Retina (tissue), 1 donor: ENCODE measurements at regions not wholly inside any gene's neighbourhood (a gene's known extent, or its start where the extent isn't known, plus 50 kb on each side); places are given as distances from the start of the nearest gene placed in this dataset.
"Not testable (repeated sequence)": the region's sequence is repeated elsewhere in the genome, so short reads cannot be mapped to it uniquely, and the experiment has no call there.

Experiments
- DNase-seq: peaks from one replicate; pipeline ENCODE4 v3.0.0-alpha.2; 2016

DNA sequence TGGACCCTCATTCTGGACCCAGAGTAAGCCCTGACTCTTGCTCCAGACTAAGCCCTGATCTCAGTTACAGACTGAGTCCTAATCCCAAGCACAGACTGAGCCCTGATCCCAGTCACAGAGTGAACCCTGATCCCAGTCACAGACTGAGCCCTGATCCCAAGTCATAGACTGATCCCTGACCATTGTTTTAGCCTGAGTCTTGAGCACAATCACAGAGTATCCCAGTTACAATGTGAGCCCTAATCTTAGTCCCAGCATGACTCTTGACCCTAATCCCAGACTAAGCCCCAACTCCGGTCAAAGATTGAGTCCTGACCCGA lies 240.6 kb downstream of the RBM19 start:
- no peak for DNase-seq

DNA sequence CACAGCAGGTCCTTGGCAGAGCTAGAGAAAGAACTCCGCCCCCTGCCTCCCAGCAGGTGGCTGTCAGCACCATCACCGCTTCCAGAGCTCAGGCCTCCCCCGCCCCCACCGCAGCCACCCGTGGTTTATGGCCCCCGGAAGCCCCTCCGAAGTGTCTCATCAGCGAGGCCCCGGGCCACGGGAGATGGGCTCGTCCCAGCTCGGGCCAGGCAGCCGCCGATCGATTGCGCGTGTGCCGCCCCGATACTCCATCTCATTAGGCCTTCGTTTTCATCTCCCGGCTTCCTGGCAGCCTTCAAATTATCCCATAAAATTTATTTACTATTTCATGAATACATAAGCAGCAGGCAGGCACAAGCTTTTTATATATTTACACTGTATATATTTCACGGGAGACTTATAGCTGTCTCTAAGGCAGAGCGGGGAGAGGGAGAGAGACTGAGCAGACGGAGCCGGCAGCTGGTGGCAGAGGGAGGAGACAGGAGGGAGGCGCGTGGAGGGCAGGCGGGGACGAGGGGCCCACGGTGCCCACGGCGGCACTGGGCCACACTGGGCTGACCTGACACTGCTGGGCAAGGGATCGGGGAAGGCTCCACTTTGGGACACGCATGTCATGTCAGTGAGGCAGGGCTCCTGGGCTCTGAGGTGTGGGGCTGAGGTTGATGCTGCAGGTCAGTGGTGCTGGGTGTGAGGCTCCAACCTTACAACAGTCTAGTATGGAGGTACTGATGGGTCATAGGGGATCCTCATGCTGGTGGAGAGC lies 241.2 kb downstream of the RBM19 start:
- no peak for DNase-seq

DNA sequence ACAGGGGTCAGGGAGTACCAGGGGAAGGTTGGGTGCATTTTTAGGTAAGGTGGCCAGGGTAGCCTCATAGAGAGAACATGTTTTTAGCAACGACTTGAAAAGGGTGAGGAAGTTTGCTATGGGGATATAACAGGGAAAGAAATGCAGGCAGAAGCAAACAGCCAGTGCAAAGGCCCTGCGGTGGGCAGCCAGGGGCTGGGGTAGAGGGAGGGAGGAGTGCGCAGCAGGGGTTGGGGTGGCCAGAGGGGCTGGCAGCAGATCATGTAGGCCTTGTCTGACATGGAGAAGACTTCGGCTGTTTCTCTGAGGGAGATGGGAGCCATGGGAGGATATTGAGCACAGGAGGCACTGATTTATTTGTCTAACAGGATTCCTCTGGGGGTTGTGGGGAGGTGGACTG lies 242.5 kb downstream of the RBM19 start:
- no peak for DNase-seq

DNA sequence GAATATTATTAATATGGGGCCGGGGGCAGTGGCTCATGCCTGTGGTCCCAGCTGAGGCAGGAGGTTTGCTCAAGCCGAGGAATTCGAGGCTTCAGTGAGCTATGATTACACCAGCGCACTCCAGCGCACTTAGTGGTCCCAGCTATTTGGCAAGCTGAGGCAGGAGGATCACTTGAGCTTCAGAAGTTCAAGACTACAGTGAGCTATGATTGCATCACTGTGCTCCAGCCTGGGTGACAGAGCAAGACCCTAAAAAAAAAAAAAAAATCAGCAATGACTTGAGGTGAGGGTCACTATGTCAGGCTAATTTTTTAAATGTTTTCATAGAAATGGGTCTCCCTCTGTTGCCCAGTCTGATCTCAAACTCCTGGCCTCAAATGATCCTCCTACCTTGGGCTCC lies 243.4 kb downstream of the RBM19 start:
- no peak for DNase-seq

DNA sequence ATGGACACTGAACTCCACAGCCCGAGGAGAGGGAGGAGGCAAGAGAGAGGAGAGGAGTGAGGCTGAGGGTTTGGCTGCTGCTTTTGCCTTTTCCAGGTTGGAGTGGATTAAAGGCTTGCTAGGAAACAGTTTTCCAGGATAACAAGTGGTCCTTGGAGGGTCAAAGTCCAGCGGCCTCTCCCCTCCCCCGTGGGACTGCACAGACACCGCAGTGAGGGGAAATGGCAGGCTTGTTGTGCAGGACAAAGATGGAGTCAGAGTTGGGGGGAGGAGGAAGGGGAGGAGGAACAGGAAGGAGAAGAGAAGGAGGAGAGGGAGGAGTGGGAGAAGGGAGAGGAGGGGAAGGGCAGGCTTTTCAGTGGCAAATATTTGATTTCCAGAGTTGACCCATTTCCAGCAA lies 245.5 kb downstream of the RBM19 start:
- DNase-seq: no peak

DNA sequence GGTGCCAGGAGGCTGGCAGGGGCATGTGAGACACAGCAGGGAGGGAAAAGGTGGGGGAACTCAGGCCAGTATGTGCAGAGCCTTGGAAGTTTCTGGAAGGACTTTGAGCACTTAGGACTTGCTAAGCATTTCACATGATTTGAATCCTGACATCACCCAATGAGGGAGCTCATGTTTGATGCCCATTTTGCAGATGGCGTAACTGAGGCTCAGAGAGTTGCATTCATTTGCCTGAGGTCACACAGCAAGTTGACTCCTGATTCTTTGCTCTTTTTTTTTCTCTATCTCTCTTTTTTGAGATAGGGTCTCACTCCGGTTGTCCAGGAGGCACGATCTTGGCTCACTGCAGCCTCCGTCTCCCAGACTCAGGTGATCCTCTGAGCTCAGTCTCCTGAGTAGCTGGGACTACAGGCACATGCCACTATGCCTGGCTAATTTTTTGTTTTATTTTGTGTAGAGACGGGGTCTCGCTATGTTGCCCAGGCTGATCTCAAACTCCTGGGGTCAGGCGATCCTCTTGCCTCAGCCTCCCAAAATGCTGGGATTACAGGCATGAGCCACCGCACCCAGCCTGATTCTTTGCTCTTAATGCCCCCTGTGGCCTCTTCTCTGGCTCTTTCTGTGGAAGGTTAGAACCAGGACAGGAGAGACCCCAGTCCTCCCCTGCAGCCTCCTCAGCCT lies 246.1 kb downstream of the RBM19 start:
- no peak for DNase-seq

DNA sequence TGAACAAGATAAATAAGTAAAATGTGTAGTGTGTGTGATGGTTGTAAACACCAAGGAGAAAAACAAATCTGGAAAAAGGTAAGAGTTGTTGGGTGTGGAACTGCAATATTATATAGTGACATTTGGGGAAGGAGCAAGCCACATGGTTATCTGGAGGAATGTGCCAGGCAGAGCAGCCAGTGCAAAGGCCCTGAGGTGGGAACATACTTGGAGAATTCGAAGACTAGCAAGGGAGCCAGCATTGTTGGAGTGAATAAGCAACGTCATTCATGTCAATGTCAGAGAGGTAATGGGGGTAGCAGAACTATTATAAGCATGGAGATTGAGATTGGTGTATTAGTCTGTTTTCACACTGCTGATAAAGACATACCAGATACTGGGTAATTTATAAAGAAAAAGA lies 241.5 kb upstream of the LHX5 start:
- DNase-seq: no peak

DNA sequence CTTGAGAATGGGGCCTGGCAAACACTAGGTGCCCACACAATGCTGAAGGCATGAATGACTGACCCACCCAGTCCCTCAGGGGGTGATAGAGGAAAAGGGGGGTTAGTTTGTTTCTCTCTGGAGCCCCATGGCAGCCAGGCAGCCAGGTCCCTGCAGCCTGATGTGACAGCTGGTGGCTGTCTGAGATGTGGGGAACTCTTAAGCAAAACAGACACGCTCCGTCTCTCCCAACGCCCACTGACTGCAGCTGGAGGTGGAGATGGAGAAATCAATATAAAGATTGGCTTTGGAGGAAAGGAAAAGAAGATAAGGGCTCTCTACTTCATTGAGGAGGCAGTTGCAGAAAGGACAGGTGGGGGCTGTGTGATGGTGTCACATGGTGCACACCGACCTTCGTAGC lies 240.8 kb upstream of the LHX5 start:
- DNase-seq: no peak

DNA sequence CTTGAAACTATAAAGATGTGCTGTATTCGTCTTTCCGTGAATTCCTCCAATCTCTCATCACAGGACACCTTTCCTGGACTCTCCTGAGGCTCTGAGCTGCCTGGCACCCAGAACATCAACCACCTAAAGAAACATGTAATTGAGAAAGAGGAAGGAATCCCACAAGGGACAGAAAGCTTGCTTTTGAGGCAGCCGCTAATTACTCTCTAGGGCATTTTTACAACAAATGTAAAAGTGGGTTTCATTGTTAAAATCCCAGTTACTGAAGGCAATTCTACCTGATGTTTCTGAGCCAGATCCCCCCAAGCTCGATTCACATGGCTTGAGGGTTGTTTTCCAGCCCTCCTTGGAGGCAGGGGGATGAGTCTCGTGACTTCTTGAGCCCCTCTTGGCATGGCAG lies 238.5 kb upstream of the LHX5 start:
- DNase-seq: no peak

DNA sequence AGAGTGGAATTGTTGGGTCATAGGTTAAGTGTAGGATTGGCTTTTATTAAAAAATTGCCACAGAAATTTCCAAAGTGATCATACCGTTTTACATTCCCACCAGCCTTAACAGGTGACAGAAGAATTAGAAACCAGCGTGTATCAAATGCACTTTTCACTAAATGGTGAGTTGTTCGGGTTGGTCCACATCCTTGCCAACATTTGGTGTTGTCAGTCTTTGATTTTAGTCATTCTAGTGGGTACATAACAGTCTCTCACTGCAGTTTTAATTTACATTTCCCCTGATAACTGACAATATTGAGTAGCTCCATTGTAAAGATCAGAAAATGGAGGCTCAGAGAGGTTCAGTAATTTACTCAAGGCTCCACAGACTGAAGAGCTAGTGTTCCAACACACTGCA lies 237.8 kb upstream of the LHX5 start:
- no peak for DNase-seq

DNA sequence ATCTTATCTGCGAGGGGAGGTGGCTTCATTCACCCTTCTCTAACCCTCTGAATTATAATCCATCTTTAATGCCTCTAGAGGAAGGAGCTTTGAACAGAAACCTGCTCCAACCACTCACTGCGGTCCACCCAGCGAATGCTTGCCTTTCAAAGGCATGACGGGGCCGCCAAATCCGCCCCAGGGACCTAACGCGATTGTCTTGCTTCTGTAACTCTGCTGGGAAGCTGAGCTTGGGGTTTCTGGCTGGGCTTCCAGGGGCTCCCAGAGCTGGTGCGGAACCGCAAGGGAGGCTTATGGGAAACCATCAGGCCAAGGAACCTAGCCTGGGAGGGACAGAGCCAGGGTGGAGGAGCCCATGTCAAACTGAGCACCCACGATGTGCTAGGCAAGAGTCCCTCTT lies 231.2 kb upstream of the LHX5 start:
- DNase-seq: peak; percentile 50

DNA sequence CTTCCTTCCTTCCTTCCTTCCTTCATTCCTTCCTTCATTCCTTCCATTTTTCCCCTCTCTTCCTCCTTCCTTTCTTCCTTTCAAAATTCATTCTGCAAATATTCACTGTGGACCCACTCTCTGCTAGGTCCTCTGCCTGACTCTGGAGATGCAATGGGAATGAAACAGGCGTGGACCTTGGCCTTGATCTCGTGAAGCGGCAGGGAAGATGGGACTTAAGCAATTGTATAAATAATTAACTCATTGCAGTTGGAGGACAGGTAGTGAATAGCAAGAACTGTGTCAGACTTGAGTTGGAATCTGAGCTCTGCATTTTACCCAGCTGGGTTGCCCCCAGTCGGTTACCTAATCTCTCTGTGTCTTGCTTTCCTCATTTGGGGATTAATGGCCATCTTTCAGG lies 230.6 kb upstream of the LHX5 start:
- DNase-seq: no peak

DNA sequence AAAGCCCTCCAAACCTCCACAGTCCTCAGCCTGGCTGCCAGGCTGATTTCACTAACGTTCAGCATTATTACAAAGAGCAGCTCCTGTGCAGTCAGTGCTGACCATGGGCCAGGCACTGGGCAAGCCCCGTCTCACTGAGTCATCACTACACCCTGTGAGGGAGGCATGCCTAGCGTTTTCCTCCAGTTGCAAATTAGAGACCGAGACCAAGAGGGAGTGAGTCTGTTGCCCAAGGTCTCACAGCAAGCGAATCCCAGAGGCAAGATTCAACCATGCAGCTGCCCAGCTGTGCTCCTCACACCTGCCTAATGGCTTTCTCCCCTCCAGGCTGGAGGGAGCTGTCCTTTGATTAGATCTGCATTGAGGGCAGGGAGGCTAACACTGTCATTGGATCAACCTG lies 229.3 kb upstream of the LHX5 start:
- no peak for DNase-seq

DNA sequence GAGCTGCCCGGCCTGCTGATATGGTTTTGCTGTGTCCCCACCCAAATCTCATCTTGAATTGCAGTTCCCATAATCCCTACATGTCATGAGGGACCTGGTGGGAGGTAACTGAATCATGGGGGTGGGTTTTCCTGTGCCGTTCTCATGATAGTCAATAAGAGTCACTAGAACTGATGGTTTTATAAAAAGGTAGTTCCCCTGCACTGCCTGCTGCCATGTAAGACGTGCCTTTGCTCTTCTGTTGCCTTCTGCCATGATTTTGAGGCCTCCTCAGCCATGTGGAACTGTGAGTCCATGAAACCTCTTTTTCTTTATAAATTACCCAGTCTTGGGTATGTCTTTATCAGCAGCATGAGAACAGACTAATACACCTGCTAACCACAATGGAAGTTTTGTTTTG lies 228.3 kb upstream of the LHX5 start:
- DNase-seq: not testable (repeated sequence)

DNA sequence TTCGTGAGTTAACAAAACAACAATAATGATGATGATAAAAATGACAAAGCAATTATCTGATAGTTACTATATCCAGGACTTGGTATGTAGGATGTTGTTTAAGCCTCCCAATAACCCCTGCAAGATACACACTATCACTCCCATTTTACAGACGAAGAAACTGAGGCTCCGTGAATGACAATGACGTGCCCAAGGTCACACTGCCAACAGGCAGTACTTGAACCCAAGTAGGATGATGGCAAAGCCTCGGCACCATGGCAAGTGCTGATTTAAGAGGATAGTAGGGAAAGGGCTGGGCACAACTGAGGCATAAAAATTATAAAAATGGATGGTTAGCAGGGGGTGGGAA lies 226.8 kb upstream of the LHX5 start:
- DNase-seq: no peak

DNA sequence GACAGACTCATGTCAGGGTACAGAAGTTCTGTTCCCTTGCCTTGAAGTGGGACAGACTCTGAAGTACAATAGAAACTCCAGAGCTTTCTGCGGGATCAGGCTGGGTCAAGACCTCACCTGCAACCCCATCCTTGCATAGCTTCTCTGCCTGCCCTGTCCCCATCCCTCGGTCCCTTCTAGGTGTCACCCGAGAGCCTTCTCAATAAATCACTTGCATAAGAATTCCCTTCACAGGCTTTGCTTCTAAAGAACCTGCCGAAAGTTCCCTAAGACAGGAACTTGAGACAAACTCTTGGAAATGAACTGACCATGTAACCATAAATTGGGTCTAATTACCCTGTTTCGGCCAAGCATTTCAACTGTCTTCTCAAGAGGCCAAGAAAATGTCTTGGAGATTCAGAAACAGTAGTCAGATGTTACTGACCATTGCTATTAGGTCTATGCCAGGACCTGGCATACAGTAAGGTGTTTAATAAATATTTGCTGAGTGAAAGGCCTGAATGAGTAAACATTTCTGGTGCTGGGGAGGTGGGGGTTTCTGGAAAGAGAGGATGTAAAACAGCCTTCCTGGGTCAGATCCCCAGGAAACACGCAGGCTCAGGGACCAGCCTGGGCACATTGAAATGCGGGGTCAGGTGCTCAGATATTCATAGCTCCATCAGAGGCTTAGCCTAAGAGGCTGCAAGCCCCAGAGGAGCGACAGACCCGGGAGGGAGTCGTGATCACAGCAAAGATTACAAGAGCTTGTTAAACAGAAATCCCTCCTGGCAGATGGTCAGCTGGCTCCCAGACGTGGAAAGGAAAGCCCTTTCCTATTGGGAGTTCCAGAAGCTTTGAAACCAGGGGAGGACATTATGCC lies 226.2 kb upstream of the LHX5 start:
- DNase-seq: peak; percentile 38

DNA sequence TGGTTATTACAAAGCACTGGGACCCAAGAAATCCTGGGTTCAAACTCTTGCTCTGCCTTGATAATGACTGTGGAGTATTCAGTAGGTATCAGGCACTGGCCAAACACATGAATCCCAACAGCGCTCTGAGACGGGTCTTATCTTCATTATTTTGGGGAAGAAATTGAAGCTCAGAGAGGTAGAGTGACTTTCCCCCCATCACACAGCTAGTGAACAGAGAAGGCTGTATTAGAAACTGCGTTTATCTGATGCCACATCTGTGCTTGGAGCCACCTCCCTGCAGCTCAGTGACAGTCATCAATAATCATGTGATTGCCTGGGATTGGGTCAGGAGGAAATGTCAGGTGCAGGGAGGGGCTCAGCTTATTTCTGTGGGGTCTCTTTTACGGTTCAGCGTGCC lies 225.4 kb upstream of the LHX5 start:
- DNase-seq: no peak

DNA sequence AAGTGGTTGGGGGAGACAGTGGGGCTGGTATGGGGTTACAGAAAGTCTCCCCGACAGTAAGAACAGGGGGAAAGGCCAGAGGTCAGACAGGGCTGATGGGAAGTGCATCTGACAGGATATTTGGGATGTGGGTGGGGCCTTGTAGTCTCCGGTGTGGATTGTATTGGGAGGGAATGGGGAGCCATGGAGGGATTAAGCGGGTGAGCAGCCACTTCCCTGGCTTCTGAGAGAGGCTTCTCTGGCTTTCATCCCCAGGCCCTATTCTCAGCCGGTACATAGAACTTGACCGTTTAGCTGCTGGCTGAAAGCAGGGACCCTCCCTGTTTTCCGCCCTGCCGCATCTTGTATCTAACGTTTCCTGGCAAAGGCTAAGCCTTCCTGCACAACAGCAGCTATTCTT lies 222.0 kb upstream of the LHX5 start:
- DNase-seq: no peak

DNA sequence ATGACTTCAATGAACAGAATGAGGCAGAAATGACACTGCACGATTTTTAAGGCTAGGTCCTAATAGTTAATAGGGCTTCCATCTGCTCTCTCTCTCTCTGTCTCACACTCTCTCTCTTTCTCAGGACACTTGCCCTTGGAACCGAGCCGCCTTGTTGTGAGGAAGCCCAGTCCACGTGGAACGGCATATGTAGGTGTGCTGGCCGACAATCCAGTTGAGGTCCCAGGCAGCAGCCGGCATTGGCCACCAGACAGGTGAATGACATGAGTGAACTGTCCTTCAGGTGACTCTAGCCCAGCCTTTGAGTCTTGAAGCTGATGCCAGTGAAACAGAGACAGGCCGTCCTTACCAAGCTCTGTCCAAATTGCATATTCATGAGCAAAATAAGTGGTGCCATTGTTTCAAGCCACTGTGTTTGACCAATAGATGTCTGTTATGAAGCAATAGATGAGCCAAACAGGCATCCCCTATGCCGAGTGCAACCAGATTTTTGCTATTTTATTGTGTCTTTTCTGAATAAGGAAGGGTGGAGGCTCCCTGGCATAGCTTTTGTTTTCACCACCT lies 217.5 kb upstream of the LHX5 start:
- DNase-seq: no peak

DNA sequence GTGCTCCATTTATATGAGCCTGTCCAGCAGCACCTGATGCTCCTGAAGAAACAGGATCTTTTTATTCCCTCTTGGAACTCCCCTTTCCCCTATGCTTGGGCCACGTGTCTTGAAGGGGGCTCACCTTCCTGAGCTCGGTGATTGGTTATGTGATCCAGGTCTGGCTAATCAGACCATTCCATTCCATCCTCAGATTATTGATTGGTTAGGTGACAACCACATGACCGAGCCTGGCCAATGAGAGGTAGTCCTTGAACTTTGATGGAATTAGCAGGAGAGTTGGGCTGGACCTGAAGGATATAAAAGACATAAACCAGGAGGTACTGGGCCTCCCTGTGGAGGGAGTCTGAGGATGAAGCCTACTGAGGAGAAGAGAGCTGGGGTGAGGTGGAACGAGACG lies 216.6 kb upstream of the LHX5 start:
- no peak for DNase-seq

DNA sequence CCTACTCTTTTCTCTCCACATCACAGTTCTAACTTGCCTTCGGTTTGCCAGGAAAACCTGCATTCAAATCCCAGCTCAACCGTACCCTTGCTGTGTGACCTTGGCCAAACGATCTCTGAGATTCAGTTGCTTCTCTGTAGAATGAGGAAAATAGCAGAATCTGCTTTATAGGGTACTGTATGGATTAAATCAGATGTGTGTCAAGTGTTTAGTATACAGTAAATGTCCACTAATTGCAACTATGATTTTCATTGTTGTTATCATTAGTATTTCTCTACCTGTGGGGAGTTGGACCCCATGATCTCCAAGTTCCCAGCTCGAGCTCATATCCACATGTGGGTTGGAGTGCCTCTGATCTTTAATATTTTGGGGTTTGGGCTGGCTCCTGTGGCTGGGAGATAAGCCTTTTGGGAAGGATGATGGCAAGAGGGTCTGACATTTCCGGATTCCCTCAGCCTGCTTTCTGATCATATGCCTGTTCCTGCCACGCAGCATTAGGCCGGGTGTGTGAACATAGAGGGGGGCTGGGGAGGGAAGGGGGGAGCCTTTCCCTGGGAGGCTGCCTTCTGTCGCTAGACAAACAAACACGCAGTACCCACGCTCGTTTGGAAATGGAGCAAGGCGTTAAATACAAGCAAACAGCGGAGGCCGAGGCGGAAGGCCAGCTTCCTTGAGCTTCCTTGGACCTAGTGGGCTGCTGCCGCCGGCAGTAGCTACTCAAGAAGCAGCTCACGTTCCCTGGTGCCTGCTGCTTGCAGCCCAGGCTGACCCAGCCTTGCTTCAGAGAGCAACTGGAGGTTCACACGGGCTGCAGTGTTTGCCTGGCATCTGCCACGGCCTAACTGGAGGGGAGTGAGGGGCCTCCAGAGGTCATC lies 213.5 kb upstream of the LHX5 start:
- peak; percentile 39 for DNase-seq

DNA sequence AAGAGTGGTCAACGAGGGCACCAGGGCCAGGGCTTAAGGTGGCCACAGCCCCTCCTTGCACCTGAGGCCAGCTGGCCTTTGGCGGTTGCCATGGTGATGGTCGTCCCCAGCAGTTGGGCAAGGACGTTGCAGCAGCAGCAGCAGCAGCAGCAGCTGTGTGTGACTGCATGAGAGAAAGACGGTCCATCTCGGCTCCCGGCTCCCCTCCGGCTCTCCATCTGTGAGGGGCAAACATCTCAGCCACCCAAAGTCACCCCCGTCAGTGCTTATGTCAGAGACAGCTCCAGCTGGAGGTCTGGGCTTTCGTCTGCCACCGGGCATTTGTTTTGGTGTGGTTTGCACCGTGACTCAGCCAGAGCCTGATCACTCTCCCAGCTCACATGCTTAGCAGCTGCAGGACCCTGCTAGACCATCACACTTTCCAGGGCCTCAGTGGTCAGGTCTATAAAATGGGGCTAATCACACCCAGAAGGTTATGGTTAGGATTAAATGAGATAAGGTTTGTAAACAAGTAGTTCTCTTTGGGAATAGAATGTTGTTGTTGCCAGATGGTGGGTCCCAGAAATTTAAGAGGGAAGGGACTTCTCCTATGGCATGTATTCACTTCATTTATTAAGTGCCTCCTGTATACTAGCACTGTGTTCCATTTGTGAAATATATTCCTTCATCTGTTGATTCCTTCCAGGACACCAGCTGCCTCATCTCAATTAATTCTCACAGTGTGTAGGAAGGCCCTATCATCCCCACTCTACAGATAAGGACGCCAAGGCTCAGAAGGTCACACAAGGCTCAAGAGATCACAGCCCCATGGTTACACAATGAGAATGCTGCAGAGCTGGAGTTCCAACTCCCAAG lies 212.6 kb upstream of the LHX5 start:
- no peak for DNase-seq
